Esophagus squamous epithelium (tissue), 4 donors: ENCODE measurements at regions not wholly inside any gene's neighbourhood (a gene's known extent, or its start where the extent isn't known, plus 50 kb on each side); places are given as distances from the start of the nearest gene placed in this dataset.

Experiments used
- CTCF ChIP-seq, 6 experiments: fragments of 450-650 bp in 4 of 6; fragments of 200-600 bp in 2 of 6; sonication (generic) in 2 of 6; IDR thresholded peaks; one replicate each; pipeline ENCODE4 v1.5.1; 2016 to 2019; ENCODE audit warnings: antibody characterized with exemption in 6 of 6, mild to moderate bottlenecking in 4 of 6, moderate library complexity in 4 of 6
- POLR2A ChIP-seq, 4 donors: fragments of 450-650 bp; IDR thresholded peaks; one replicate each; pipeline ENCODE4 v1.6.1; 2017; ENCODE audit warnings: antibody characterized with exemption in 4 of 4, mild to moderate bottlenecking in 4 of 4, moderate library complexity in 3 of 4

GRCh38 chr2:885230-886071 is 65.2 kb upstream of the SNTG2 start:
- TF ChIP-seq POLR2A (IDR thresholded peaks at IDR 0.05) (no peak), CTCF (IDR thresholded peaks at IDR 0.05) (no peak)
